SJCRH30 (cell line): ENCODE measurements at regions not wholly inside any gene's neighbourhood (a gene's known extent, or its start where the extent isn't known, plus 50 kb on each side); places are given as distances from the start of the nearest gene placed in this dataset.

Experiments
- DNase-seq, 2 experiments: peaks; one replicate each; pipeline ENCODE4 v3.0.0-alpha.2; 2015 to 2020
- H3K27ac ChIP-seq: fragments of 250-450 bp; sonication (Bioruptor Pico); 2 replicates; pipeline ENCODE4 v1.5.1; 2020; ENCODE audit warnings: mild to moderate bottlenecking, moderate library complexity
- H3K27me3 ChIP-seq: fragments of 250-450 bp; sonication (Bioruptor Pico); 2 replicates; pipeline ENCODE4 v1.5.1; 2020; ENCODE audit warnings: mild to moderate bottlenecking, moderate library complexity
- H3K36me3 ChIP-seq: fragments of 250-450 bp; sonication (Bioruptor Pico); 2 replicates; pipeline ENCODE4 v1.5.1; 2020; ENCODE audit warnings: mild to moderate bottlenecking, moderate library complexity
- H3K4me1 ChIP-seq: fragments of 250-450 bp; sonication (Bioruptor Pico); 2 replicates; pipeline ENCODE4 v1.5.1; 2020; ENCODE audit warnings: mild to moderate bottlenecking, moderate library complexity
- H3K4me3 ChIP-seq: fragments of 250-450 bp; sonication (Bioruptor Pico); 2 replicates; pipeline ENCODE4 v1.5.1; 2020; ENCODE audit warnings: mild to moderate bottlenecking, moderate library complexity
- H3K9me3 ChIP-seq: fragments of 250-450 bp; sonication (Bioruptor Pico); replicated peaks from 2 replicates; pipeline ENCODE4 v1.5.1; 2020; ENCODE audit warnings: mild to moderate bottlenecking, moderate library complexity

DNA sequence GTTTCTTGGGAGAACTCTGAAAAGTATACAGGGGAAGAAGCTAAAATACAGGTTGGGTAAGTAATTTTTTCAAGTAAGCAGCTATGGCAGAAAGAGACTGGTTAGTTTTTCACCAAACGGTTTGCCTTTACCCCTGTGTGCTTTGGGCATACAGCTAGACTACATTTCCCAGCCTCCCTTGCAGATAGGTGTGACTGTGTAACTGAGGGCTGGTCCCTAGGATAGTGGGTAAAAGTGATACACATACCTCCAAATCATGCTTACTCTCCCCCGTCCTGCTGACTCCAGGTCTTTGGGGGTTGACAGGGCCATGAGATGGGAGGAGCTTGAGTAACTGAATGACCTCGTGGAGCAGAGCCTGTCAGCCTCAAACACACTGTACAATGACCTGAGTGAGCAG lies 208.6 kb upstream of the GDNF start:
- no peaks in the 10 kb centered on the region for H3K27me3 ChIP-seq
- no peak for DNase-seq
- H3K36me3 ChIP-seq = no peaks in the 10 kb centered on the region

DNA sequence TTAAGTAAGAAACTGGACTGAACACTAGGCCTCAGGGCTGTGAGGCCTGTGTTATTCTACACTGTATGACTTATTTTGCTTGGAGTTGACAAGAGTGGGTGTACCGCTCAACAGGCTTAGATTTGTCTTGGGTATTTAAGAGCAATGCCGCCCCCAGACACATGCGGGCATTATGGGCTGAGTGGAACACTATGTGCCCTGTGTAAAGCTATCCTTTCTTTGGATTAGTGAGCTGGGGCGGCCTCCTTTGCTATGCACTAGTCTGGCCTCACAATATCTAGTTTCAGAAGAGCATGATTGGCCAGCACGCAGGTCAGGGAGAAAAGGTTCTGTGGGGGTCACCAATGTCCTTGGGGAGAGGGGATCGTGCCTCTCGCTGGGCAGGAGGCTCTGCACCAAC lies 206.3 kb upstream of the GDNF start:
- no peaks in the 10 kb centered on the region for H3K9me3 ChIP-seq
- no peak for DNase-seq
- no peak overlapping the region for H3K4me3 ChIP-seq
- H3K36me3 ChIP-seq = no peaks in the 10 kb centered on the region
- no peaks in the 10 kb centered on the region for H3K4me1 ChIP-seq
- no peaks in the 10 kb centered on the region for H3K27me3 ChIP-seq
- H3K27ac ChIP-seq = no peak overlapping the region

More for the DNA sequence above, 208.6 kb upstream of the GDNF start:
- Histone ChIP-seq H3K4me1 (no peaks in the 10 kb centered on the region), H3K4me3 (no peak overlapping the region), H3K27ac (no peak overlapping the region), H3K9me3 (no peaks in the 10 kb centered on the region)

DNA sequence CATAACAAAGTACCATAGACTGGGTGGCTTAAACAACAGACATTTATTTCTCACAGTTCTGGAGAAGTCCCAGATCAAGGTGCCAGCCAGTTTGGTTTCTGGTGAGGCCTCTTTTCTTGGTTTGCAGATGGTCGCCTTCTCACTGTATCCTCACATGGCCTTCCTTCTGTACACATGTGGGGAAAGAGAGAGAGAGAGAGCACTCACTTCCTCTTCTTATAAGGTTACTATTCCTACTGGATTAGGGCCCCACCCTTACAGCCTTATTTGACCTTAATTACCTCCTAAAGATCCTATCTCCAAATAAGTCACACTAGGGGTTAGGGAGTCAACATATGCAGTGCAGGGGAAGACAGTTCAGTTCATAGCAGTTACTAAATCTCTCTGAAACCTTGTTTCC lies 205.6 kb upstream of the GDNF start:
- no peak overlapping the region for H3K4me3 ChIP-seq
- no peaks in the 10 kb centered on the region for H3K27me3 ChIP-seq
- H3K27ac ChIP-seq = no peak overlapping the region
- no peaks in the 10 kb centered on the region for H3K4me1 ChIP-seq
- DNase-seq = no peak
- H3K36me3 ChIP-seq = no peaks in the 10 kb centered on the region
- no peaks in the 10 kb centered on the region for H3K9me3 ChIP-seq

DNA sequence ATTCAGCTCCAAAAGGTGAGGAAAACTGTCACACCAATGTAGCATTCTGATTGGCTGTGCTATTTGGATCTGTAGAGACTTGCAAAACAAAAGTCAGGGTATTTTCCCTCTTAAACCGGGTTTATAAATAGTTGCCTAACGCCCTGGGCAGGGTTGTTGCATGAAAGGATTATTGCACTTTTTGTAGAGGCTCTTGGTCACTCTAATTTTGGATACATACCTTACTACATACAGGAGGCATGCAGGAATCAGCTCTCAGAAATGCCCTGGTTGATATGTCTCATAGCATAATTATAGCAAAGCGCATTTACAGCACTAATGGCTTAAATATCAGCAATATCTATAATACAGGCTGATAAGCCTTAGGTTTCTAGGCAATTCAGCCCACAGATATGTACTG lies 200.0 kb upstream of the GDNF start:
- H3K9me3 ChIP-seq = no peaks in the 10 kb centered on the region
- H3K27me3 ChIP-seq = no peaks in the 10 kb centered on the region
- H3K27ac ChIP-seq = no peak overlapping the region
- DNase-seq = no peak
- no peaks in the 10 kb centered on the region for H3K36me3 ChIP-seq
- H3K4me1 ChIP-seq = no peaks in the 10 kb centered on the region
- no peak overlapping the region for H3K4me3 ChIP-seq

DNA sequence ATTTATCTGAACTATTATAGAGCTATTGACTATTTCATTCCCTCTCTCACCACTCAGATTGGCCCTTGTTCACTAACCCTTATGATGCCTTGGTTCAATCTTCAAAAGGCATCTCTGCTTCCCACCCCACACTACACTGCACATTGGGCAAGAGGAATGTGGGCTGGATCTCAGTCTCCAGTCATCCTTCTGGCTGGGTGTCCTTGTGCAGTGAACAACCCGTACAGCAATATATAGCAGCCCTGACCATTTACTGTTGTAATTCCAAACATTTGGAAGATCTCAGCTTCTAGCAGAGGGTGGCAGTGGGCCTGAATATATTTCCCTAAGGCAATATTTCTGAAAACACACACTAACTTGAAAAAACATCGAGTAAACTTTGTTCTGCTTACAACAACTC lies 199.2 kb upstream of the GDNF start:
- no peak for DNase-seq
- Histone ChIP-seq H3K36me3 (no peaks in the 10 kb centered on the region), H3K4me1 (no peaks in the 10 kb centered on the region), H3K27ac (no peak overlapping the region), H3K4me3 (no peak overlapping the region), H3K27me3 (no peaks in the 10 kb centered on the region), H3K9me3 (no peaks in the 10 kb centered on the region)

DNA sequence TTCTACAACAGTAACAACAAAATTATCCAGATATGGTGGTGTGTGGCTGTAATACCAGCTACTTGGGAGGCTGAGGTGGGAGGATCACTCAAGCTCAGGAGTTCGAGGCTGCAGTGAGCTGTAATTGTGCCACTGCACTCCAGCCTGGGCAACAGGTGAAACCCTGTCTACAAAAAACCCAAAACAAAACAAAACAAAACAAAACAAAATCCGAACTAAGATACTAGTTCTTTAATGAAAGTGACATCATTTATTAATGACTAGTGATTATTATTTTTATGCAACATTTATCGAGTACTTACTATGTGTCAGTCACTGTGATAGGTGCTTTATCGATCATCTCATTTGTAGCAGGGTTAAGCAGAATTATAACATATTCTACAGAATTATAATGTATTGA lies 196.9 kb upstream of the GDNF start:
- Histone ChIP-seq H3K9me3 (no peaks in the 10 kb centered on the region), H3K4me3 (no peak overlapping the region), H3K36me3 (no peaks in the 10 kb centered on the region), H3K4me1 (no peaks in the 10 kb centered on the region), H3K27ac (no peak overlapping the region), H3K27me3 (no peaks in the 10 kb centered on the region)
- DNase-seq = no peak

DNA sequence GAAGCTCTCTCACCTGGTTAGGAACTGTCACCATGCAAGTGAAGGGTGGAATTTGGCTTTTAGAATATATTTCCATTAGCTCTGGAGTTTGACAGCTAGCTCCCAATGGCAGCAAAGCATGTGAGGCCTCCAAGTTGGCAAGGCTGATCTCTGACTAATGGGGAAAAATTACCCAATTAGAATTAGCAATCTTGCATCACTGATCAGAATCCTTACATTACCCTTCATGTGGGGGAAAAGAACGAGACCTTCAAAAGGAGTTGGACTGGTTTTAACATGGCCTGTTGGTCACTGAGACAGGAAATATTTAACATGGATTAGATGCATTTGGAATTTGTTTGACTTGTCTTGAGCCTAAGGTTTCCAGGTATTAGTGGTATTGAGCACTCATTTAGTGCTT lies 192.3 kb upstream of the GDNF start:
- H3K4me3 ChIP-seq = no peak overlapping the region
- no peaks in the 10 kb centered on the region for H3K36me3 ChIP-seq
- H3K27ac ChIP-seq = no peak overlapping the region
- DNase-seq = no peak
- H3K4me1 ChIP-seq = no peaks in the 10 kb centered on the region
- no peaks in the 10 kb centered on the region for H3K27me3 ChIP-seq
- H3K9me3 ChIP-seq = peaks cover 2% of the 10 kb centered on the region; the same call in 1 of the 2 replicates

DNA sequence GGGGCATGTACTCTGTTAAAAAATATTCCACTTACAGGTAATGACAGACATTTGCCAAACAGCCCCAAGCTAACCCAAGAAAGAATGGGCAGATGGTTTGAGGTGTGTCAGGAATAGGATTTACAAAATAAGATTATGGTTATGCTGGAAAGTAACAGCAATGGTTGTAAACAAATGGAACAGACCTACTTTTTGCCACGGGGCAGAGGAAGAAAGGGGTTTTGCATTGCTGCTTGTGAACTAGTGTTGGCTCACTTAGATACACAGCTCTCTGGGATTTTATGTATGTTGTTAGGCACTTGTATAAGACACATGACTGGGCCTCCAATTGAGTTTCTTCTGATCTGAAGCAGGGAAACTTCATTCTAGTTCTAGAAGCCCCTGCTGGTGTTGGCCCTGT lies 191.5 kb upstream of the GDNF start:
- Histone ChIP-seq H3K4me1 (no peaks in the 10 kb centered on the region), H3K27me3 (no peaks in the 10 kb centered on the region), H3K36me3 (no peaks in the 10 kb centered on the region), H3K9me3 (peaks cover 2% of the 10 kb centered on the region; the same call in 1 of the 2 replicates), H3K4me3 (no peak overlapping the region), H3K27ac (no peak overlapping the region)
- no peak for DNase-seq

DNA sequence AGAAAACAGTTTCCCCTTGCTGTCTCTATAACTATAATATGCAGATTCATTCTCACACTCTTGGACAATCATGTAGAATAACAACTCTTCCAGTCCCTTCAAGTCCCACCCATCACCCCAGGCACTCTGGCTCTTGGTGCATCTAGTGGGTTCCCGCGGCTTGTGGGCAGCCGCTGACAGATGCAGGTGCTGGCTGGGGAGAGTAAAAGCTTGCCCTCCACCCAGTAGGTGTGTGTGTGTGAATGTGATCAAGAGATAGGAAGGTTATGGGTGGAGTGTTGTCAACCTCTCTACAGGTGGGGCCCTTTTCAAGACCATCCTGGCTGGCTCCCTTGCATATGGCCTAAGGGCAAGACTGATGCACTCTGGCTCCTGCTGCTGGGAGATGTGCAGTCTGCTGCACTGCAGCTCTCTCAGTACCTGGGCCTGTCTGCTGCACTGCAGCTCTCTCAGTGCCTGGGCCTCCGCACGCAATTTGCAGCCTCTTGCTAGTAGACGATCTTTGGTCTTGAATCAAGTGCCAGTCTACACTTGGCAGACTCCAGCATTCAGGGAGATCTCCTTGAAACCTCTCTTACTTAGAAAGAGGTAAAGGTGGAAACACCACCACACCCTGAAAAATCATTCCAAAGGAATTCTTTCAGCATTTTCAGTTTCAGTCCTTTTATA lies 189.7 kb upstream of the GDNF start:
- peaks cover 2% of the 10 kb centered on the region; the same call in 1 of the 2 replicates for H3K9me3 ChIP-seq
- no peaks in the 10 kb centered on the region for H3K4me1 ChIP-seq
- H3K27ac ChIP-seq = no peak overlapping the region
- H3K27me3 ChIP-seq = no peaks in the 10 kb centered on the region
- no peak overlapping the region for H3K4me3 ChIP-seq
- no peak for DNase-seq
- no peaks in the 10 kb centered on the region for H3K36me3 ChIP-seq

DNA sequence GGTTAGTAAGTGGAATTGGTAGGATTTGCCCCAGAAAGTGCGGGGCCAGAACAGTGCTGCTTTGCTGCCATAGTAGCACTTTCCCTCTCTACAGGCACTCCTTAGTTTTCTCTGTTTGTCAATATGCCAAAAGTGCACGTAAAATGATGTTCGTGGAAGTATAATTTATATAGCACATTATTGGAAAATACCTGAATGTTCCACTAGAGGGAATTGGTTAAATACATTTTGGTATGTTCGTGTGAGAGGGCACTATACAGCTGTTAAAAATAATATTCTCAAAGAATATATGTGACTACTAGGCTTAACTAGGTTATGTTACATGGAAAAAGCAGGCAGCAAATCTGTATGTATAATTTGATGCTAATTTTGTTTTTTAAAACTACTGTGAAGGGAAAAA lies 184.0 kb upstream of the GDNF start:
- Histone ChIP-seq H3K4me3 (no peak overlapping the region), H3K9me3 (no peaks in the 10 kb centered on the region), H3K4me1 (no peaks in the 10 kb centered on the region), H3K27ac (no peak overlapping the region), H3K27me3 (no peaks in the 10 kb centered on the region), H3K36me3 (no peaks in the 10 kb centered on the region)
- no peak for DNase-seq

DNA sequence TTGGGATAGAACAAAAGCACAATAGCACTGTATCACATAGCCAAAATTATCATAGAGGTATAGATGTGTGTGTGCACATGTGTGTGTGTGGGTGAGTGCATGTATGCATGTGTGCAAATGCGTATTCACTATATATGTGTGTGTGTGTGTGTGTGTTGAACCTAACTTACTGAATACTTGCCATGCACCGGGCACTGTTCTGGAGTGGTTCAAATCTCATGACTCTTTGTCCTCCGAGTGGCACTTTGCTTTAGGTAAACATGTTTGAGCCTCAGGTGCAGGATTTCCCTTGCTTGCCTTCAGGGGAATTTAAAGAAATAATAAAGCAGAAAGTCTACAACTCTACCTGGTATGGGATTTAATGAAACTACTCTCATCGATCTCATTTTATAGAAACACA lies 183.5 kb upstream of the GDNF start:
- Histone ChIP-seq H3K4me1 (no peaks in the 10 kb centered on the region), H3K27ac (no peak overlapping the region), H3K27me3 (no peaks in the 10 kb centered on the region), H3K9me3 (no peaks in the 10 kb centered on the region), H3K36me3 (no peaks in the 10 kb centered on the region), H3K4me3 (no peak overlapping the region)
- no peak for DNase-seq

DNA sequence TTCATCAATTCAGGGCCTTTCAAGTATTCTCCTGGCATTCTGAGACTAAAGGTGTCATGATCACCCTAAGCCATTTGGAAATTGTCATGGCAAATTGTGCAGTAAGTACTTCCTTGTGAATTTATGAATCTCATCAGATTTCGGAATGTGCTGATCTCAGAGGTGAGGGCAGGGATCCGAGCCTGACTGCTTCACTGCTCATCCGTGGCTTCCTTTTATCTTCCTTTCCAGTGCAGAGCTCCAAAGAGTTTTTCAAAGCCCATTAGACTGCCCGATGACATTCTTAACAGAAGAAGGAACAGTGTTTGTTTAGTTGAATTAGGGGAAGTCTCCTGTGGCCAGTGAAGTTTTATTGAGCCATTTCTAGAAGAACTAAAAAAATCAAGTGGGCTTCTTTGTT lies 182.8 kb upstream of the GDNF start:
- Histone ChIP-seq H3K27me3 (no peaks in the 10 kb centered on the region), H3K4me1 (no peaks in the 10 kb centered on the region), H3K36me3 (no peaks in the 10 kb centered on the region), H3K4me3 (no peak overlapping the region), H3K9me3 (no peaks in the 10 kb centered on the region), H3K27ac (no peak overlapping the region)
- no peak for DNase-seq

DNA sequence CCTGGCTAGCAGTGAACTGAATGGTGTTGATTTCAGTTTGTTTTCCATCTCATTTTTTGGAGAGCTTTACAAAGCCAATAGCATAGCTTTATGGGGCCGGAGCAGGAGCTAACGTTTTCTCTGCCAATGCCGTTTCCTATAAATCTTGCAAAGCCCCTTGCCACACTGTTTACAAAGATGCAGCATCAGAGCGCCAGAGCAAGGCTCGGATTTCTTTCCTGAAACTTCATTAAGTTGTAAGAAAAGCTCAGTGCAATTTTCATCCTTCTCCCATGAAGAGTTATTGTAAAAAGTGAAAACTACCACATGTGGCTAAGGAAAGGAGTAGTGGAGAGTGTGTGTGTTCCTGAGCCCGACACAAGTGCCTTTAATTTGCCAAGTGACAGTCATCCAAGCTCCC lies 178.2 kb upstream of the GDNF start:
- Histone ChIP-seq H3K27me3 (no peaks in the 10 kb centered on the region), H3K9me3 (no peaks in the 10 kb centered on the region), H3K27ac (no peak overlapping the region), H3K4me1 (no peaks in the 10 kb centered on the region), H3K36me3 (no peaks in the 10 kb centered on the region), H3K4me3 (no peak overlapping the region)
- no peak for DNase-seq

DNA sequence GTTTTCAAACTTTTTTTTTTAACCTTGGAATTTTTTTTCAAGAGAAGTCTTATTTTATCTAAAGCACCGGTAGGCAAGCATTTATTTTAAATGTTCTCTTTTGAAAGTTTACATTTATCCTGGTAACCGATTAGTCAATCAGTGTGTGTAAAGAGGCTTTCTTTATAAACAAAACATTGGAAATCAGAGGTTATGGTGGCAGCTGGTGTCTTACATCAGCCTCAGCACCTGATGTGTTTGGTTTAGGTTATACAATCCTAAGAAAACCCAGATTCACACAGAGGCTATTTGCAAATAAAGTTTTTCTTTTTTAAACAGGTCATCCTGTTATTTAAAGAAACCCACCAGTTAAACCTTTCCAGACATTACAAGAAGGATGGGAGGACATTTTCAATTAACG lies 173.3 kb upstream of the GDNF start:
- Histone ChIP-seq H3K9me3 (no peaks in the 10 kb centered on the region), H3K4me3 (no peak overlapping the region), H3K27ac (no peak overlapping the region), H3K4me1 (peaks cover 5% of the 10 kb centered on the region), H3K36me3 (no peaks in the 10 kb centered on the region), H3K27me3 (no peaks in the 10 kb centered on the region)
- peak in 1 of 2 experiments; percentile 28 for DNase-seq

DNA sequence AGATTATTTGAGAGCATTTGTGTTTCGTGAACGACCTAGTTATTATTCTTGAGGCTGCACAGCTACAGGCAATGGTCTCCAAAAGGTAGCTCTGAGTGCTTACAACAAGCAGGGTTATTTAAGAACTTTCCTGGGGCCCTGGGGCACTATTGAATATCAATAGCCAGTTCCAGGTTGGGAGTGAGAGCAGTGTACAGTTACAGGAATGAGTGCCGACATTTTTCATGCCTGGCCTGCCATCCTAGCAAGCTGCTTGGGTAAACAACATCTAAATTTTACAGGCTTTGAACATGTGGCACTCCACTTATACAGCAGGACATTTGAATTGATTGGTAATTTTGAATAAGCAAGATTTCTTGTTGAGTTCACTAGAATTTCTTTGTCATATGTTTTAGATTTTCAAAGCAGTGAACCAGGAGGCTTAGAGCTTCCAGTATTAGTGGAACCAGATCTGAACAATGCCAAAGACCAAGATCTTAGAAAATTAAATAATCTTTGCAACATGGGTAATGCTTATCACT lies 171.9 kb upstream of the GDNF start:
- no peak for DNase-seq
- H3K4me3 ChIP-seq = no peak overlapping the region
- no peaks in the 10 kb centered on the region for H3K9me3 ChIP-seq

DNA sequence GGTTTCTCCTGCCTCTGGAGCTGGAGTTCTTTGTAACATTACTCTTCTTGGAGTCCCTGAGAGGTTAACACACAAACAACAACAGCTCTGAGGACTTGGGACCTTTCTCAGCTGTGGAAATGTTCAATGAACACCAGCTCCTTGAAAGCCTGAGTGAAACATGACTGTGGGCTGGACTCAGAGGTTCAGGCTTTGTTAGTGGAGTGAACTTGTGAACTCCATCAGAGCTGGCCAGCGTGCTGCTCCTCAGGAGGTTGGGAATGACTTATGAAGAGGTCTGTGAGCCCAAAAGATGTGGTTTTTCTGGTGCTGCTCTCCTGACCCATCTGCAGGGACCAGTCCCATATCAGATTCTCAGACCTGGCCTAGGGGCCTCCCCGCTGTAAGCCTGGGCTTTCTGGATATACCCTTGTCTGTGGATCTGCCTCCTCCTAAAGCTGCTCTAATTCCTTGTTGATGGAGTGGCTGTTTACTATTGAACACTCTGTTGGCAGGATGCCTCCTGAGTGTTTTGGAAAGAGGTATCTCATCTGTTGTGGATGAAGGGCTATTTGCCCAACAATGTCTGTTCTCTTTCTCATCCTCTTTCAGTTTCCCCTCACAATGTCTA lies 170.0 kb upstream of the GDNF start:
- no peaks in the 10 kb centered on the region for H3K36me3 ChIP-seq
- peaks cover 11% of the 10 kb centered on the region for H3K4me1 ChIP-seq
- H3K27ac ChIP-seq = no peak overlapping the region
- H3K9me3 ChIP-seq = no peaks in the 10 kb centered on the region
- H3K4me3 ChIP-seq = no peak overlapping the region
- DNase-seq = no peak
- no peaks in the 10 kb centered on the region for H3K27me3 ChIP-seq

More for the DNA sequence above, 171.9 kb upstream of the GDNF start:
- no peaks in the 10 kb centered on the region for H3K27me3 ChIP-seq
- no peaks in the 10 kb centered on the region for H3K36me3 ChIP-seq
- H3K27ac ChIP-seq = no peak overlapping the region
- peaks cover 11% of the 10 kb centered on the region for H3K4me1 ChIP-seq
